Loucy (cell line): ENCODE measurements at regions not wholly inside any gene's neighbourhood (a gene's known extent, or its start where the extent isn't known, plus 50 kb on each side); places are given as distances from the start of the nearest gene placed in this dataset.
"Not testable (repeated sequence)": the region's sequence is repeated elsewhere in the genome, so short reads cannot be mapped to it uniquely, and the experiment has no call there.

Source experiments
- H2AFZ ChIP-seq: fragments of 200-600 bp; sonication (generic); 2 replicates; pipeline ENCODE4 v1.6.0; 2016; ENCODE audit warnings: antibody characterized with exemption, mild to moderate bottlenecking, low read length, moderate library complexity
- H3F3A ChIP-seq: fragments of 200-600 bp; 2 replicates; pipeline ENCODE4 v1.6.0; 2016; ENCODE audit warnings: antibody characterized with exemption, low read depth, mild to moderate bottlenecking
- H3K27me3 ChIP-seq: fragments of 200-600 bp; sonication (generic); 2 replicates; pipeline ENCODE4 v1.6.1; 2014; ENCODE audit warnings: low read length, mild to moderate bottlenecking; ENCODE audit not compliant: insufficient read depth, poor library complexity, severe bottlenecking
- H3K36me3 ChIP-seq: fragments of 200-600 bp; sonication (generic); 2 replicates; pipeline ENCODE4 v1.6.1; 2016; ENCODE audit warnings: low read length; ENCODE audit not compliant: insufficient read depth
- H3K4me1 ChIP-seq: fragments of 200-600 bp; sonication (generic); 2 replicates; pipeline ENCODE4 v1.5.1; 2014; ENCODE audit warnings: low read length, mild to moderate bottlenecking; ENCODE audit not compliant: insufficient read depth, poor library complexity, severe bottlenecking
- H3K4me2 ChIP-seq: fragments of 200-600 bp; sonication (generic); 2 replicates; pipeline ENCODE4 v1.6.0; 2014; ENCODE audit warnings: antibody characterized with exemption, low read length, low read depth, mild to moderate bottlenecking; ENCODE audit not compliant: poor library complexity, severe bottlenecking
- H3K4me3 ChIP-seq: fragments of 200-600 bp; sonication (generic); 2 replicates; pipeline ENCODE4 v1.5.1; 2014; ENCODE audit warnings: low read length, mild to moderate bottlenecking, mixed read lengths; ENCODE audit not compliant: poor library complexity, severe bottlenecking
- H3K79me2 ChIP-seq: fragments of 200-600 bp; sonication (generic); 2 replicates; pipeline ENCODE4 v1.6.1; 2014; ENCODE audit warnings: low read length; ENCODE audit not compliant: insufficient read depth
- H3K9ac ChIP-seq: fragments of 200-600 bp; sonication (generic); 2 replicates; pipeline ENCODE4 v1.6.0; 2014; ENCODE audit warnings: mild to moderate bottlenecking, low read depth, low read length, moderate library complexity; ENCODE audit not compliant: poor library complexity, severe bottlenecking
- H3K9me2 ChIP-seq: fragments of 200-600 bp; sonication (generic); replicated peaks from 2 replicates; pipeline ENCODE4 v1.6.1; 2016; ENCODE audit warnings: low read depth, low read length, mixed read lengths
- H3K9me3 ChIP-seq: fragments of 200-600 bp; sonication (generic); 2 replicates; pipeline ENCODE4 v1.6.1; 2014; ENCODE audit warnings: mild to moderate bottlenecking, antibody characterized with exemption, low read length, low read depth; ENCODE audit not compliant: insufficient read depth
- H4K20me1 ChIP-seq: fragments of 200-600 bp; sonication (generic); 2 replicates; pipeline ENCODE4 v1.6.0; 2014; ENCODE audit warnings: antibody characterized with exemption, low read length, mild to moderate bottlenecking; ENCODE audit not compliant: insufficient read depth, poor library complexity, severe bottlenecking
- CTCF ChIP-seq: fragments of 200-600 bp; sonication (generic); conservative IDR thresholded peaks from 2 replicates; pipeline ENCODE4 v1.5.1; 2014; ENCODE audit warnings: mild to moderate bottlenecking, antibody characterized with exemption, low read length
- EZH2phosphoT487 ChIP-seq: fragments of 200-600 bp; IDR thresholded peaks from 2 replicates; pipeline ENCODE4 v1.6.1; 2018; ENCODE audit warnings: antibody characterized with exemption, mild to moderate bottlenecking, moderate library complexity, borderline replicate concordance

- no peak overlapping the region for H2AFZ ChIP-seq
- no peaks in the 10 kb centered on the region for H3K9me2 ChIP-seq
- no peaks in the 10 kb centered on the region for H3K36me3 ChIP-seq
- H3K9ac ChIP-seq: no peak overlapping the region
- no peaks in the 10 kb centered on the region for H3K9me3 ChIP-seq
- no peaks in the 10 kb centered on the region for H3K27me3 ChIP-seq
- no peak overlapping the region for H3K4me2 ChIP-seq
- H4K20me1 ChIP-seq: no peaks in the 10 kb centered on the region
- no peaks in the 10 kb centered on the region for H3K79me2 ChIP-seq
- H3K4me3 ChIP-seq: no peak overlapping the region
- H3F3A ChIP-seq: no peaks in the 10 kb centered on the region
- no peaks in the 10 kb centered on the region for H3K4me1 ChIP-seq
- TF ChIP-seq CTCF (no peak), EZH2phosphoT487 (no peak)
These were observed 371.3 kb upstream of the INTU start for GRCh38 chr4:127261476-127261875.

GRCh38 chr4:127268367-127268766, 364.4 kb upstream of the INTU start:
- Histone ChIP-seq H3K79me2 (no peaks in the 10 kb centered on the region), H3K9me2 (no peaks in the 10 kb centered on the region), H3K4me2 (no peak overlapping the region), H4K20me1 (no peaks in the 10 kb centered on the region), H3K9ac (no peak overlapping the region), H3K36me3 (no peaks in the 10 kb centered on the region), H3F3A (no peaks in the 10 kb centered on the region), H3K9me3 (no peaks in the 10 kb centered on the region), H3K4me3 (no peak overlapping the region), H3K4me1 (no peaks in the 10 kb centered on the region), H2AFZ (no peak overlapping the region), H3K27me3 (no peaks in the 10 kb centered on the region)
- no peak for TF ChIP-seq EZH2phosphoT487
- no peak for TF ChIP-seq CTCF

- not testable (repeated sequence) for H3K9ac ChIP-seq, H2AFZ ChIP-seq, H3F3A ChIP-seq, H4K20me1 ChIP-seq, H3K4me1 ChIP-seq, H3K27me3 ChIP-seq, H3K36me3 ChIP-seq, H3K4me2 ChIP-seq, H3K4me3 ChIP-seq, H3K9me2 ChIP-seq, H3K9me3 ChIP-seq, H3K79me2 ChIP-seq
These were observed 355.7 kb upstream of the INTU start for GRCh38 chr4:127277023-127277422.

- no peaks in the 10 kb centered on the region for H3K4me1 ChIP-seq
- no peaks in the 10 kb centered on the region for H3K79me2 ChIP-seq
- H4K20me1 ChIP-seq: no peaks in the 10 kb centered on the region
- no peak overlapping the region for H3K4me2 ChIP-seq
- H2AFZ ChIP-seq: no peak overlapping the region
- no peaks in the 10 kb centered on the region for H3K36me3 ChIP-seq
- H3K9me2 ChIP-seq: no peaks in the 10 kb centered on the region
- no peak overlapping the region for H3K4me3 ChIP-seq
- TF ChIP-seq CTCF (no peak), EZH2phosphoT487 (no peak)
- no peaks in the 10 kb centered on the region for H3K27me3 ChIP-seq
- no peaks in the 10 kb centered on the region for H3K9me3 ChIP-seq
- H3F3A ChIP-seq: no peaks in the 10 kb centered on the region
- no peak overlapping the region for H3K9ac ChIP-seq
These were observed 348.5 kb upstream of the INTU start for GRCh38 chr4:127284236-127284635.
